GM12873 (cell line): ENCODE measurements at regions not wholly inside any gene's neighbourhood (a gene's known extent, or its start where the extent isn't known, plus 50 kb on each side); places are given as distances from the start of the nearest gene placed in this dataset.

ENCODE experiments used
- CTCF ChIP-seq: IDR thresholded peaks from 2 replicates; pipeline ENCODE4 v1.5.1; 2012; ENCODE audit warnings: low read depth, mild to moderate bottlenecking, moderate library complexity, low read length, control low read depth; ENCODE audit not compliant: insufficient read depth; ENCODE audit errors: missing control alignments

GRCh38 chr2:48874282-48874681, 118.8 kb upstream of the LHCGR start:
- no peak for TF ChIP-seq CTCF

GRCh38 chr2:48873666-48874065, 118.1 kb upstream of the LHCGR start:
- no peak for TF ChIP-seq CTCF

- no peak for TF ChIP-seq CTCF
Observed at GRCh38 chr2:48870942-48871341, 115.4 kb upstream of the LHCGR start.

- no peak for TF ChIP-seq CTCF
Observed at GRCh38 chr2:48870503-48870902, 115.0 kb upstream of the LHCGR start.

GRCh38 chr2:48865704-48866103, 110.2 kb upstream of the LHCGR start:
- TF ChIP-seq CTCF: no peak

- TF ChIP-seq CTCF: no peak
Observed at GRCh38 chr2:48860380-48860779, 104.9 kb upstream of the LHCGR start.

- TF ChIP-seq CTCF: no peak
Observed at GRCh38 chr2:48856657-48857056, 101.1 kb upstream of the LHCGR start.
